ENCODE measurements at regions not wholly inside any gene's neighbourhood (a gene's known extent, or its start where the extent isn't known, plus 50 kb on each side); places are given as distances from the start of the nearest gene placed in this dataset.

DNA sequence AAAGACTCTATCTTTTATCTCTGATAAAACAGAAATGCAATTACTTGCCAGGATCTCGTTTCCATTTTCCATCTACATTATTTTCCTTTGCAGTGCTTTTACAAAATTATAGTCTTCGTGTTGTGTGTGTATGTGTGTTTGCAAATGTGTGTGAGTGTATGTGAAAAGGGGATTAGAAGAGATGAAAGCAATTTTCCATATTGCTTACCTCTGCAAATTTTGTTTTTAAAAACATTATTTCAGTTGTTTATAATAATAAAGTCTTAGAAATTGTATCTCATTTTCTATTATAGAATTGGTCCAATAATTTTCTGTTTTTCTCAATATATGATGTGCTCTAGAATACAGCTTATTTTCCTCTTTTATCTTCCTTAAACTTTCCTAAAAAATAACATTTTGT lies 421.3 kb upstream of the ANKRD30A start:
- DNase-seq, result no peak
- Histone ChIP-seq H3K27ac (no peak overlapping the region), H3K4me3 (no peak overlapping the region), H3K4me1 (no peaks in the 10 kb centered on the region), H3K27me3 (no peaks in the 10 kb centered on the region), H3K9me3 (peaks cover 0 to 4% (median 0%) of the 10 kb centered on the region in 3 donors), H3K36me3 (no peaks in the 10 kb centered on the region)
- intact Hi-C loops (cut with DNase I), result no loop called here
- TF ChIP-seq POLR2A (IDR thresholded peaks at IDR 0.05), result no peak
- TF ChIP-seq, protein P1, sequence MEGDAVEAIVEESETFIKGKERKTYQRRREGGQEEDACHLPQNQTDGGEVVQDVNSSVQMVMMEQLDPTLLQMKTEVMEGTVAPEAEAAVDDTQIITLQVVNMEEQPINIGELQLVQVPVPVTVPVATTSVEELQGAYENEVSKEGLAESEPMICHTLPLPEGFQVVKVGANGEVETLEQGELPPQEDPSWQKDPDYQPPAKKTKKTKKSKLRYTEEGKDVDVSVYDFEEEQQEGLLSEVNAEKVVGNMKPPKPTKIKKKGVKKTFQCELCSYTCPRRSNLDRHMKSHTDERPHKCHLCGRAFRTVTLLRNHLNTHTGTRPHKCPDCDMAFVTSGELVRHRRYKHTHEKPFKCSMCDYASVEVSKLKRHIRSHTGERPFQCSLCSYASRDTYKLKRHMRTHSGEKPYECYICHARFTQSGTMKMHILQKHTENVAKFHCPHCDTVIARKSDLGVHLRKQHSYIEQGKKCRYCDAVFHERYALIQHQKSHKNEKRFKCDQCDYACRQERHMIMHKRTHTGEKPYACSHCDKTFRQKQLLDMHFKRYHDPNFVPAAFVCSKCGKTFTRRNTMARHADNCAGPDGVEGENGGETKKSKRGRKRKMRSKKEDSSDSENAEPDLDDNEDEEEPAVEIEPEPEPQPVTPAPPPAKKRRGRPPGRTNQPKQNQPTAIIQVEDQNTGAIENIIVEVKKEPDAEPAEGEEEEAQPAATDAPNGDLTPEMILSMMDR (IDR thresholded peaks at IDR 0.05), result no peak
- WGBS, 2 donors, result 41 to 43% methylated on average over 2 of the region's 2 CpGs

- 31 to 37% methylated on average over 3 of the region's 3 CpGs for WGBS, 2 donors
- no peaks in the 10 kb centered on the region for H3K27me3 ChIP-seq
- intact Hi-C loops (cut with DNase I), result no loop called here
- no peak overlapping the region for H3K4me3 ChIP-seq
- no peaks in the 10 kb centered on the region for H3K4me1 ChIP-seq
- no peak for DNase-seq
- no peaks in the 10 kb centered on the region for H3K36me3 ChIP-seq
- no peak for TF ChIP-seq POLR2A (IDR thresholded peaks at IDR 0.05)
- TF ChIP-seq, protein P1 (IDR thresholded peaks at IDR 0.05), result no peak
- H3K27ac ChIP-seq, result no peak overlapping the region
- peaks cover 0 to 4% (median 0%) of the 10 kb centered on the region in 3 donors for H3K9me3 ChIP-seq
Measured at GRCh38 chr10:36703179-36703578, 422.2 kb upstream of the ANKRD30A start.

GRCh38 chr10:36700123-36700522 lies 425.3 kb upstream of the ANKRD30A start:
- H3K9me3 ChIP-seq, result peaks cover 0 to 4% (median 0%) of the 10 kb centered on the region in 3 donors
- no peak for TF ChIP-seq POLR2A (IDR thresholded peaks at IDR 0.05)
- TF ChIP-seq, protein P1 (IDR thresholded peaks at IDR 0.05), result no peak
- H3K27ac ChIP-seq, result no peak overlapping the region
- intact Hi-C loops (cut with DNase I), result no loop called here
- no peak for DNase-seq
- H3K4me3 ChIP-seq, result no peak overlapping the region
- no peaks in the 10 kb centered on the region for H3K36me3 ChIP-seq
- 73 to 75% methylated on average over 1 of the region's 1 CpG for WGBS, 2 donors
- H3K4me1 ChIP-seq, result no peaks in the 10 kb centered on the region
- no peaks in the 10 kb centered on the region for H3K27me3 ChIP-seq

GRCh38 chr10:36692759-36693158 lies 432.6 kb upstream of the ANKRD30A start:
- Histone ChIP-seq H3K36me3 (no peaks in the 10 kb centered on the region), H3K4me1 (no peaks in the 10 kb centered on the region), H3K4me3 (no peak overlapping the region), H3K9me3 (no peaks in the 10 kb centered on the region), H3K27ac (no peak overlapping the region), H3K27me3 (no peaks in the 10 kb centered on the region)
- TF ChIP-seq, protein P1 (IDR thresholded peaks at IDR 0.05), result no peak
- no peak for TF ChIP-seq POLR2A (IDR thresholded peaks at IDR 0.05)
- DNase-seq, result no peak
- intact Hi-C loops (cut with DNase I), result no loop called here
- WGBS, 2 donors, result 67 to 84% methylated on average over 7 to 8 of the region's 10 CpGs

GRCh38 chr10:36688717-36689116 lies 436.7 kb upstream of the ANKRD30A start:
- 75 to 86% methylated on average over 1 of the region's 1 CpG for WGBS, 2 donors
- H3K27ac ChIP-seq, result no peak overlapping the region
- no peaks in the 10 kb centered on the region for H3K4me1 ChIP-seq
- intact Hi-C loops (cut with DNase I), result no loop called here
- no peaks in the 10 kb centered on the region for H3K9me3 ChIP-seq
- H3K36me3 ChIP-seq, result no peaks in the 10 kb centered on the region
- H3K4me3 ChIP-seq, result no peak overlapping the region
- no peak for DNase-seq
- no peaks in the 10 kb centered on the region for H3K27me3 ChIP-seq
- TF ChIP-seq POLR2A (IDR thresholded peaks at IDR 0.05), result no peak

- TF ChIP-seq POLR2A (IDR thresholded peaks at IDR 0.05), result no peak
- TF ChIP-seq, protein P1 (IDR thresholded peaks at IDR 0.05), result no peak
- no peaks in the 10 kb centered on the region for H3K27me3 ChIP-seq
- no peak overlapping the region for H3K4me3 ChIP-seq
- DNase-seq, result no peak
- H3K36me3 ChIP-seq, result no peaks in the 10 kb centered on the region
- no peaks in the 10 kb centered on the region for H3K9me3 ChIP-seq
- WGBS, 2 donors, result 58 to 80% methylated on average over 2 of the region's 2 CpGs
- intact Hi-C loops (cut with DNase I), result no loop called here
- no peak overlapping the region for H3K27ac ChIP-seq
- H3K4me1 ChIP-seq, result no peaks in the 10 kb centered on the region
Measured at GRCh38 chr10:36683421-36683820, 442.0 kb upstream of the ANKRD30A start.
